ENCODE measurements at regions not wholly inside any gene's neighbourhood (a gene's known extent, or its start where the extent isn't known, plus 50 kb on each side); places are given as distances from the start of the nearest gene placed in this dataset.

GRCh38 chr5:158387499-158387898 is 528.6 kb upstream of the CLINT1 start:
- H3K9me3 Mint-ChIP-seq = peaks cover 9% of the 10 kb centered on the region
- H3K36me3 Mint-ChIP-seq = no peaks in the 10 kb centered on the region
- H3K27ac Mint-ChIP-seq = no peak overlapping the region
- ATAC-seq = no peak
- H3K4me3 Mint-ChIP-seq = no peak overlapping the region
- H3K27me3 Mint-ChIP-seq = no peaks in the 10 kb centered on the region
- peaks cover 11% of the 10 kb centered on the region for H3K4me1 Mint-ChIP-seq

GRCh38 chr5:158385982-158386381 is 527.0 kb upstream of the CLINT1 start:
- Mint-ChIP-seq H3K27me3 (no peaks in the 10 kb centered on the region), H3K4me3 (no peak overlapping the region), H3K27ac (no peak overlapping the region), H3K4me1 (peaks cover 11% of the 10 kb centered on the region), H3K9me3 (peaks cover 9% of the 10 kb centered on the region), H3K36me3 (no peaks in the 10 kb centered on the region)
- no peak for ATAC-seq

GRCh38 chr5:158384535-158385481 is 525.9 kb upstream of the CLINT1 start:
- Mint-ChIP-seq H3K4me1 (peaks cover under 1% of the 10 kb centered on the region), H3K4me3 (no peak overlapping the region), H3K27ac (no peak overlapping the region), H3K36me3 (no peaks in the 10 kb centered on the region), H3K9me3 (peaks cover 9% of the 10 kb centered on the region), H3K27me3 (no peaks in the 10 kb centered on the region)
- no peak for ATAC-seq

- ATAC-seq = no peak
- H3K27me3 Mint-ChIP-seq = no peaks in the 10 kb centered on the region
- no peaks in the 10 kb centered on the region for H3K4me1 Mint-ChIP-seq
- no peaks in the 10 kb centered on the region for H3K36me3 Mint-ChIP-seq
- H3K4me3 Mint-ChIP-seq = no peak overlapping the region
- H3K27ac Mint-ChIP-seq = no peak overlapping the region
- H3K9me3 Mint-ChIP-seq = peaks cover 9% of the 10 kb centered on the region
Measured at GRCh38 chr5:158383486-158383885, 524.5 kb upstream of the CLINT1 start.

GRCh38 chr5:158382473-158382872 is 523.5 kb upstream of the CLINT1 start:
- peaks cover 12% of the 10 kb centered on the region for H3K9me3 Mint-ChIP-seq

GRCh38 chr5:158381614-158382160 is 522.7 kb upstream of the CLINT1 start:
- Mint-ChIP-seq H3K9me3 (peaks cover 13% of the 10 kb centered on the region), H3K27ac (no peak overlapping the region), H3K27me3 (no peaks in the 10 kb centered on the region), H3K4me1 (no peaks in the 10 kb centered on the region), H3K36me3 (peaks cover 4% of the 10 kb centered on the region), H3K4me3 (no peak overlapping the region)
- ATAC-seq = no peak

More at GRCh38 chr5:158382473-158382872, 523.5 kb upstream of the CLINT1 start:
- Mint-ChIP-seq H3K4me3 (no peak overlapping the region), H3K27ac (no peak overlapping the region), H3K4me1 (no peaks in the 10 kb centered on the region), H3K36me3 (peaks cover 3% of the 10 kb centered on the region), H3K27me3 (no peaks in the 10 kb centered on the region)
- peak; percentile 91 for ATAC-seq

- no peaks in the 10 kb centered on the region for H3K27me3 Mint-ChIP-seq
- no peak overlapping the region for H3K4me3 Mint-ChIP-seq
- peaks cover 9% of the 10 kb centered on the region for H3K9me3 Mint-ChIP-seq
- no peaks in the 10 kb centered on the region for H3K4me1 Mint-ChIP-seq
- ATAC-seq = no peak
- peaks cover 4% of the 10 kb centered on the region for H3K36me3 Mint-ChIP-seq
- no peak overlapping the region for H3K27ac Mint-ChIP-seq
Measured at GRCh38 chr5:158380661-158381060, 521.7 kb upstream of the CLINT1 start.

- Mint-ChIP-seq H3K9me3 (peaks cover 3% of the 10 kb centered on the region), H3K4me3 (no peak overlapping the region), H3K27me3 (no peaks in the 10 kb centered on the region), H3K36me3 (peaks cover 4% of the 10 kb centered on the region), H3K4me1 (no peaks in the 10 kb centered on the region), H3K27ac (no peak overlapping the region)
- no peak for ATAC-seq
Measured at GRCh38 chr5:158378931-158379330, 520.0 kb upstream of the CLINT1 start.

- peaks cover 3% of the 10 kb centered on the region for H3K9me3 Mint-ChIP-seq
- no peaks in the 10 kb centered on the region for H3K27me3 Mint-ChIP-seq
- H3K36me3 Mint-ChIP-seq = peaks cover 4% of the 10 kb centered on the region
- H3K4me1 Mint-ChIP-seq = no peaks in the 10 kb centered on the region
- H3K4me3 Mint-ChIP-seq = no peak overlapping the region
- peak; percentile 56 for ATAC-seq
- no peak overlapping the region for H3K27ac Mint-ChIP-seq
Measured at GRCh38 chr5:158376679-158377078, 517.7 kb upstream of the CLINT1 start.

- Mint-ChIP-seq H3K27me3 (no peaks in the 10 kb centered on the region), H3K9me3 (peaks cover 3% of the 10 kb centered on the region), H3K4me1 (no peaks in the 10 kb centered on the region), H3K36me3 (peaks cover 4% of the 10 kb centered on the region), H3K27ac (no peak overlapping the region), H3K4me3 (no peak overlapping the region)
- no peak for ATAC-seq
Measured at GRCh38 chr5:158375531-158375930, 516.6 kb upstream of the CLINT1 start.

- ATAC-seq = no peak
- no peaks in the 10 kb centered on the region for H3K27me3 Mint-ChIP-seq
Measured at GRCh38 chr5:158373608-158374395, 514.9 kb upstream of the CLINT1 start.

GRCh38 chr5:158369241-158369640 is 510.3 kb upstream of the CLINT1 start:
- Mint-ChIP-seq H3K9me3 (no peaks in the 10 kb centered on the region), H3K4me3 (no peak overlapping the region), H3K4me1 (no peaks in the 10 kb centered on the region), H3K27ac (no peak overlapping the region), H3K27me3 (no peaks in the 10 kb centered on the region), H3K36me3 (no peaks in the 10 kb centered on the region)
- no peak for ATAC-seq

More at GRCh38 chr5:158373608-158374395, 514.9 kb upstream of the CLINT1 start:
- H3K36me3 Mint-ChIP-seq = peaks cover 4% of the 10 kb centered on the region
- H3K9me3 Mint-ChIP-seq = peaks cover 3% of the 10 kb centered on the region
- H3K4me1 Mint-ChIP-seq = no peaks in the 10 kb centered on the region
- no peak overlapping the region for H3K4me3 Mint-ChIP-seq
- no peak overlapping the region for H3K27ac Mint-ChIP-seq

- Mint-ChIP-seq H3K4me3 (no peak overlapping the region), H3K36me3 (no peaks in the 10 kb centered on the region), H3K4me1 (no peaks in the 10 kb centered on the region), H3K27ac (no peak overlapping the region), H3K9me3 (no peaks in the 10 kb centered on the region), H3K27me3 (no peaks in the 10 kb centered on the region)
- ATAC-seq = no peak
Measured at GRCh38 chr5:158368686-158369085, 509.7 kb upstream of the CLINT1 start.

- Mint-ChIP-seq H3K36me3 (no peaks in the 10 kb centered on the region), H3K4me3 (no peak overlapping the region), H3K27me3 (no peaks in the 10 kb centered on the region), H3K9me3 (no peaks in the 10 kb centered on the region), H3K27ac (no peak overlapping the region), H3K4me1 (no peaks in the 10 kb centered on the region)
- no peak for ATAC-seq
Measured at GRCh38 chr5:158364367-158364766, 505.4 kb upstream of the CLINT1 start.

GRCh38 chr5:158354958-158355357 is 496.0 kb upstream of the CLINT1 start:
- no peak for ATAC-seq
- H3K4me3 Mint-ChIP-seq = no peak overlapping the region
- H3K36me3 Mint-ChIP-seq = peaks cover 6% of the 10 kb centered on the region
- peaks cover 8% of the 10 kb centered on the region for H3K9me3 Mint-ChIP-seq
- no peak overlapping the region for H3K27ac Mint-ChIP-seq
- no peaks in the 10 kb centered on the region for H3K27me3 Mint-ChIP-seq
- no peaks in the 10 kb centered on the region for H3K4me1 Mint-ChIP-seq

All from stimulated activated memory B cell treated with anti-CD40 and anti-IgM and Interleukin-4, amounts not matched to agents 10 μg/mL and 1 μg/mL and 100 μg/mL, for 72 hours (primary cell).